MM.1S (cell line): ENCODE measurements at regions not wholly inside any gene's neighbourhood (a gene's known extent, or its start where the extent isn't known, plus 50 kb on each side); places are given as distances from the start of the nearest gene placed in this dataset.

Source experiments
- DNase-seq: peaks from one replicate; pipeline ENCODE4 v3.0.0-alpha.2; 2015
- H2AFZ ChIP-seq: fragments of 300-600 bp; sonication (generic); 2 replicates; pipeline ENCODE4 v1.6.0; 2016; ENCODE audit warnings: antibody characterized with exemption, low read length
- H3F3A ChIP-seq: fragments of 300-600 bp; sonication (generic); 2 replicates; pipeline ENCODE4 v1.6.1; 2016; ENCODE audit warnings: mild to moderate bottlenecking, antibody characterized with exemption, low read length, moderate library complexity, mixed read lengths; ENCODE audit not compliant: insufficient read depth
- H3K27ac ChIP-seq: fragments of 300-600 bp; sonication (generic); 2 replicates; pipeline ENCODE4 v1.5.1; 2016; ENCODE audit warnings: mild to moderate bottlenecking, low read length
- H3K27me3 ChIP-seq: fragments of 300-600 bp; sonication (generic); replicated peaks from 2 replicates; pipeline ENCODE4 v1.6.0; 2016; ENCODE audit warnings: low read length; ENCODE audit not compliant: insufficient read depth
- H3K36me3 ChIP-seq: fragments of 300-600 bp; sonication (generic); replicated peaks from 2 replicates; pipeline ENCODE4 v1.6.1; 2016; ENCODE audit warnings: mild to moderate bottlenecking, low read length, mixed read lengths; ENCODE audit not compliant: insufficient read depth
- H3K4me1 ChIP-seq: fragments of 300-600 bp; sonication (generic); 2 replicates; pipeline ENCODE4 v1.6.1; 2016; ENCODE audit warnings: low read length, mixed read lengths
- H3K4me2 ChIP-seq: fragments of 300-600 bp; sonication (generic); 2 replicates; pipeline ENCODE4 v1.6.0; 2016; ENCODE audit warnings: low read depth, low read length
- H3K4me3 ChIP-seq: fragments of 300-600 bp; sonication (generic); 2 replicates; pipeline ENCODE4 v1.5.1; 2016; ENCODE audit warnings: low read length, mixed read lengths
- H3K79me2 ChIP-seq: fragments of 300-600 bp; sonication (generic); 2 replicates; pipeline ENCODE4 v1.6.1; 2016; ENCODE audit warnings: mixed run types, low read length, mixed read lengths
- H3K9ac ChIP-seq: fragments of 300-600 bp; sonication (generic); 2 replicates; pipeline ENCODE4 v1.6.1; 2016; ENCODE audit warnings: low read length, mixed read lengths
- H3K9me2 ChIP-seq: fragments of 300-600 bp; sonication (generic); replicated peaks from 2 replicates; pipeline ENCODE4 v1.6.1; 2016; ENCODE audit warnings: mild to moderate bottlenecking, low read length, mixed read lengths; ENCODE audit not compliant: insufficient read depth
- H3K9me3 ChIP-seq: fragments of 300-600 bp; sonication (generic); replicated peaks from 2 replicates; pipeline ENCODE4 v1.6.1; 2016; ENCODE audit warnings: mild to moderate bottlenecking, low read length, mixed read lengths; ENCODE audit not compliant: insufficient read depth
- H4K20me1 ChIP-seq: fragments of 300-600 bp; sonication (generic); 2 replicates; pipeline ENCODE4 v1.6.1; 2016; ENCODE audit warnings: mild to moderate bottlenecking, low read length, moderate library complexity, mixed read lengths; ENCODE audit not compliant: insufficient read depth
- CTCF ChIP-seq: fragments of 300-600 bp; sonication (generic); IDR thresholded peaks from 2 replicates; pipeline ENCODE4 v1.5.1; 2016; ENCODE audit warnings: antibody characterized with exemption, low read length, mixed read lengths
- EZH2 ChIP-seq: fragments of 300-600 bp; sonication (generic); optimal IDR thresholded peaks from 2 replicates; pipeline ENCODE3; 2017; ENCODE audit warnings: low read depth, mild to moderate bottlenecking, antibody characterized with exemption, low read length, mixed read lengths
- EZH2phosphoT487 ChIP-seq: fragments of 300-600 bp; sonication (generic); IDR thresholded peaks from 2 replicates; pipeline ENCODE4 v1.6.1; 2018; ENCODE audit warnings: antibody characterized with exemption, low read length

GRCh38 chr11:29656597-29656996 is 360.2 kb downstream of the KCNA4 start:
- TF ChIP-seq CTCF (no peak), EZH2 (no peak), EZH2phosphoT487 (no peak)
- H3K9me3 ChIP-seq = no peaks in the 10 kb centered on the region
- no peaks in the 10 kb centered on the region for H3K9me2 ChIP-seq

GRCh38 chr11:29645373-29645772 is 371.5 kb downstream of the KCNA4 start:
- no peaks in the 10 kb centered on the region for H3K27me3 ChIP-seq
- H3K27ac ChIP-seq = no peak overlapping the region
- H3F3A ChIP-seq = no peaks in the 10 kb centered on the region
- no peaks in the 10 kb centered on the region for H3K4me1 ChIP-seq
- no peaks in the 10 kb centered on the region for H3K36me3 ChIP-seq
- no peak overlapping the region for H3K4me2 ChIP-seq
- H3K79me2 ChIP-seq = no peaks in the 10 kb centered on the region
- no peak overlapping the region for H3K9ac ChIP-seq
- no peak for DNase-seq
- H3K9me2 ChIP-seq = no peaks in the 10 kb centered on the region
- no peaks in the 10 kb centered on the region for H4K20me1 ChIP-seq
- no peaks in the 10 kb centered on the region for H3K9me3 ChIP-seq
- H2AFZ ChIP-seq = no peak overlapping the region
- TF ChIP-seq EZH2 (no peak), EZH2phosphoT487 (no peak), CTCF (no peak)
- no peak overlapping the region for H3K4me3 ChIP-seq

More at GRCh38 chr11:29656597-29656996, 360.2 kb downstream of the KCNA4 start:
- no peaks in the 10 kb centered on the region for H4K20me1 ChIP-seq
- H3K4me2 ChIP-seq = no peak overlapping the region
- no peak overlapping the region for H3K9ac ChIP-seq
- H3K27ac ChIP-seq = no peak overlapping the region
- no peaks in the 10 kb centered on the region for H3K79me2 ChIP-seq
- no peaks in the 10 kb centered on the region for H3K36me3 ChIP-seq
- no peaks in the 10 kb centered on the region for H3K4me1 ChIP-seq
- no peaks in the 10 kb centered on the region for H3F3A ChIP-seq
- H3K27me3 ChIP-seq = no peaks in the 10 kb centered on the region
- H3K4me3 ChIP-seq = no peak overlapping the region
- no peak overlapping the region for H2AFZ ChIP-seq
- no peak for DNase-seq

GRCh38 chr11:29641201-29641600 is 375.6 kb downstream of the KCNA4 start:
- Histone ChIP-seq H3K4me3 (no peak overlapping the region), H3K27ac (no peak overlapping the region), H3K9ac (no peak overlapping the region), H3K36me3 (no peaks in the 10 kb centered on the region), H3K4me2 (no peak overlapping the region), H2AFZ (no peak overlapping the region), H3K9me2 (no peaks in the 10 kb centered on the region), H3F3A (no peaks in the 10 kb centered on the region), H3K9me3 (no peaks in the 10 kb centered on the region), H3K27me3 (no peaks in the 10 kb centered on the region), H3K79me2 (no peaks in the 10 kb centered on the region), H3K4me1 (no peaks in the 10 kb centered on the region), H4K20me1 (no peaks in the 10 kb centered on the region)
- DNase-seq = no peak
- TF ChIP-seq EZH2 (no peak), CTCF (no peak), EZH2phosphoT487 (no peak)
